Esophagus muscularis mucosa (tissue), 4 donors: ENCODE measurements at regions not wholly inside any gene's neighbourhood (a gene's known extent, or its start where the extent isn't known, plus 50 kb on each side); places are given as distances from the start of the nearest gene placed in this dataset.

Experiments used
- DNase-seq: peaks from one replicate; pipeline ENCODE4 v3.0.0-alpha.2; 2017; ENCODE audit errors: extremely low spot score
- H3K27ac ChIP-seq, 4 donors: fragments of 200-600 bp; sonication (generic); replicated peaks in 1 of 4; 1 replicate in 3 of 4; 2 replicates in 1 of 4; pipeline ENCODE4 v1.5.1; 2016 to 2019; ENCODE audit warnings: mild to moderate bottlenecking in 1 of 4
- H3K27me3 ChIP-seq, 4 donors: fragments of 200-600 bp; sonication (generic); one replicate each; pipeline versions ENCODE4 v1.5.1 to v1.6.0; 2016 to 2019
- H3K36me3 ChIP-seq, 4 donors: fragments of 200-600 bp; sonication (generic); one replicate each; pipeline ENCODE4 v1.5.1; 2016 to 2019
- H3K4me1 ChIP-seq, 4 donors: fragments of 200-600 bp; sonication (generic); one replicate each; pipeline ENCODE4 v1.5.1; 2016 to 2019
- H3K4me3 ChIP-seq, 4 donors: fragments of 200-600 bp; sonication (generic); 1 replicate in 2 of 4; 2 replicates in 2 of 4; pipeline ENCODE4 v1.5.1; 2016 to 2019; ENCODE audit warnings: mild to moderate bottlenecking in 4 of 4, moderate library complexity in 1 of 4
- H3K9me3 ChIP-seq, 4 donors: fragments of 200-600 bp; sonication (generic); 1 replicate in 3 of 4; 2 replicates in 1 of 4; pipeline ENCODE4 v1.5.1; 2016 to 2019
- CTCF ChIP-seq, 3 experiments: fragments of 200-600 bp in 2 of 3; fragments of 450-650 bp in 1 of 3; sonication (generic) in 2 of 3; IDR thresholded peaks; one replicate each; pipeline ENCODE4 v1.5.1; 2017 to 2019; ENCODE audit warnings: antibody characterized with exemption in 3 of 3, mild to moderate bottlenecking in 2 of 3, moderate library complexity in 1 of 3
- EP300 ChIP-seq: sonication (generic); formaldehyde crosslinking; IDR thresholded peaks from one replicate; pipeline ENCODE4 v1.6.1; 2017; ENCODE audit warnings: antibody characterized with exemption
- POLR2A ChIP-seq: fragments of 450-650 bp; IDR thresholded peaks from one replicate; pipeline ENCODE4 v1.6.1; 2017; ENCODE audit warnings: antibody characterized with exemption, moderate library complexity, mild to moderate bottlenecking, low read depth
- POLR2AphosphoS5 ChIP-seq, 2 donors: sonication (generic); formaldehyde crosslinking; IDR thresholded peaks; one replicate each; pipeline ENCODE4 v1.6.1; 2017; ENCODE audit warnings: antibody characterized with exemption in 2 of 2
- WGBS: methylation state at CpG from one replicate; pipeline ENCODE4 v1.1.5; 2018; 5-methylcytosine and 5-hydroxymethylcytosine counted together
- intact Hi-C: fragments of 100-400 bp; cut with DNase I; formaldehyde crosslinking; loops from one replicate; pipeline ENCODE4 v1.15.1; 2023

GRCh38 chr2:35741556-35741955, 614.0 kb upstream of the CRIM1 start:
- no peak overlapping the region for H3K4me3 ChIP-seq
- 87% methylated on average over 2 of the region's 2 CpGs for WGBS

DNA sequence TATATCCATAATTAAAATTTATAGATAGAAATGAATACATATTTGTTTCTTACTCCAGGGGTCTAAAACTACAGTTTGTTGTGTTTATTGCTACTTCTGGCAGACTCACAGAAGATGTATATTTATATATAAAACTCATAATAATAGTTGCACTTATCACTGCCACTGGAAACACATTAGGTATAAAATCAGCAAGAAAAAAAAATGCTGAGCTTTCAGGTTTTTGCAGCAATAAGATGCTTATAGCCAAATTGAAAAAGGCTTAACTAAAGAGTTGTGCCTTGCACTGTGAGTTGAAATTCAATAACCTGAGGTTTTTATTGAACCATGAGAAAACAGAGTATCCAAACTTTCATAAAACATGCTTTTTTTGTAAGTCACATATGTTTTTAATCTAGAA, 623.9 kb upstream of the CRIM1 start:
- Histone ChIP-seq H3K36me3 (no peaks in the 10 kb centered on the region), H3K27ac (no peak overlapping the region), H3K4me3 (no peak overlapping the region), H3K9me3 (no peaks in the 10 kb centered on the region), H3K4me1 (no peaks in the 10 kb centered on the region), H3K27me3 (no peaks in the 10 kb centered on the region)
- intact Hi-C loops, result no loop called here
- TF ChIP-seq POLR2A (no peak), POLR2AphosphoS5 (IDR thresholded peaks at IDR 0.05) (no peak), CTCF (IDR thresholded peaks at IDR 0.05) (no peak), EP300 (no peak)
- no peak for DNase-seq

More at GRCh38 chr2:35741556-35741955, 614.0 kb upstream of the CRIM1 start:
- Histone ChIP-seq H3K27me3 (no peaks in the 10 kb centered on the region), H3K4me1 (no peaks in the 10 kb centered on the region), H3K9me3 (no peaks in the 10 kb centered on the region), H3K36me3 (no peaks in the 10 kb centered on the region), H3K27ac (no peak overlapping the region)
- intact Hi-C loops, result no loop called here
- TF ChIP-seq CTCF (IDR thresholded peaks at IDR 0.05) (no peak), POLR2A (no peak), EP300 (no peak), POLR2AphosphoS5 (IDR thresholded peaks at IDR 0.05) (no peak)
- DNase-seq, result no peak

DNA sequence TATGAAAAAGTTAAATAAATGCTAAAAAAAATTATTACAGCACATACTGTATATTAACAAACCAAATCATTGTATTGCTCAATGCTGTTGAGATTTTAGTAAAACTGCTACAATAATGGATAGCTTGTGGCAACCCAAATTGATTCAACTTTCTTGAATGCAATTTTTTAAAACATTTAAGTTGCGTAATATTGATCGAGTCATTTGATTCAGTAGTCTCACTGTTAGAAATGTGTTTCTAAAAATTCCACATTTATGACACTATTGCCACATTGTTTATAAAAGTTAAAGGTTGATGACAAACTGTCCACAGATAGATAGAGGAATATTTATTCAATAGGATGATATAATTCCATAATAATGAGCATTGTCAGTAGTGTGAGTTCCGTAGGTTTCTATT, 640.7 kb upstream of the CRIM1 start:
- no peaks in the 10 kb centered on the region for H3K27me3 ChIP-seq
- 74% methylated on average over 3 of the region's 3 CpGs for WGBS
- no peaks in the 10 kb centered on the region for H3K9me3 ChIP-seq
- H3K4me3 ChIP-seq, result no peak overlapping the region
- intact Hi-C loops, result no loop called here
- no peaks in the 10 kb centered on the region for H3K4me1 ChIP-seq
- H3K36me3 ChIP-seq, result no peaks in the 10 kb centered on the region
- no peak for TF ChIP-seq POLR2A
- TF ChIP-seq CTCF (IDR thresholded peaks at IDR 0.05), result no peak
- TF ChIP-seq EP300, result no peak
- no peak for TF ChIP-seq POLR2AphosphoS5 (IDR thresholded peaks at IDR 0.05)
- no peak overlapping the region for H3K27ac ChIP-seq
- no peak for DNase-seq

- no peaks in the 10 kb centered on the region for H3K9me3 ChIP-seq
- no peaks in the 10 kb centered on the region for H3K36me3 ChIP-seq
- H3K4me3 ChIP-seq, result no peak overlapping the region
- no peaks in the 10 kb centered on the region for H3K27me3 ChIP-seq
- H3K27ac ChIP-seq, result no peak overlapping the region
- intact Hi-C loops, result no loop called here
- 92% methylated on average over 2 of the region's 2 CpGs for WGBS
- DNase-seq, result no peak
- no peak for TF ChIP-seq CTCF (IDR thresholded peaks at IDR 0.05)
- TF ChIP-seq EP300, result no peak
- no peak for TF ChIP-seq POLR2AphosphoS5 (IDR thresholded peaks at IDR 0.05)
- TF ChIP-seq POLR2A, result no peak
- no peaks in the 10 kb centered on the region for H3K4me1 ChIP-seq
These were observed 647.1 kb upstream of the CRIM1 start for GRCh38 chr2:35708411-35708923.

DNA sequence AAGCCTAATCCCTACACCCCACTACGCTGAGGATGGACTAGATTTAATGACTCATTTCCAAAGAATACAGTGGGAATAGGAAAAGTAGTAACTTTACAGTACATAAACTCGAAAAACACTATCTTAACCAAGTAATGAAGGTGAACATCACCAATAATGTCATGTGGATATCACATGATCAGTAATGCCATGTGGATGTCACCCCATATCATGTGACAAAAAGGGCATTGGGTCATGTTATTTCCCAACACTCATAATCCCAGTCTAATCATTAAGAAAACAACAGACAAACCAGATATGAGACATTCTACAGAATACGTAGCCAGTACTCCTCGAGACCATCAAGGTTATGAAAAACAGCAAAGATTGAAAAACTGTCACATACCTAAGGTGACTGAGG, 667.3 kb upstream of the CRIM1 start:
- Histone ChIP-seq H3K4me1 (no peaks in the 10 kb centered on the region), H3K36me3 (no peaks in the 10 kb centered on the region), H3K27me3 (no peaks in the 10 kb centered on the region), H3K4me3 (no peak overlapping the region), H3K9me3 (no peaks in the 10 kb centered on the region), H3K27ac (no peak overlapping the region)
- no peak for DNase-seq
- TF ChIP-seq POLR2A, result no peak
- no peak for TF ChIP-seq CTCF (IDR thresholded peaks at IDR 0.05)
- no peak for TF ChIP-seq EP300
- TF ChIP-seq POLR2AphosphoS5 (IDR thresholded peaks at IDR 0.05), result no peak
- 80% methylated on average over 4 of the region's 4 CpGs for WGBS
- intact Hi-C loops, result no loop called here
